ENCODE measurements at regions not wholly inside any gene's neighbourhood (a gene's known extent, or its start where the extent isn't known, plus 50 kb on each side); places are given as distances from the start of the nearest gene placed in this dataset.
A peak's percentile ranks its signal among the peaks of the same experiment; 100 is the strongest.

- no peak overlapping the region for H3K9ac ChIP-seq
- TF ChIP-seq Cebpa-rat (IDR thresholded peaks at IDR 0.05) = no peak
- H3K36me3 ChIP-seq = no peaks in the 10 kb centered on the region
- no peak overlapping the region for H3K4me3 ChIP-seq
- H3K4me1 ChIP-seq = no peaks in the 10 kb centered on the region
- no peaks in the 10 kb centered on the region for H3K27me3 ChIP-seq
- H3K9me3 ChIP-seq = no peaks in the 10 kb centered on the region
- H4K20me1 ChIP-seq = no peaks in the 10 kb centered on the region
- H3K4me2 ChIP-seq = no peak overlapping the region
- no peak overlapping the region for H3K27ac ChIP-seq
These were observed 270.0 kb upstream of the JAG1 start for GRCh38 chr20:10943686-10944265.

- TF ChIP-seq Cebpa-rat (IDR thresholded peaks at IDR 0.05) = no peak
- Histone ChIP-seq H3K4me1 (no peaks in the 10 kb centered on the region), H3K4me2 (no peak overlapping the region), H3K27me3 (no peaks in the 10 kb centered on the region), H3K27ac (no peak overlapping the region), H3K9me3 (no peaks in the 10 kb centered on the region), H3K9ac (no peak overlapping the region), H3K4me3 (no peak overlapping the region), H3K36me3 (no peaks in the 10 kb centered on the region), H4K20me1 (no peaks in the 10 kb centered on the region)
These were observed 272.5 kb upstream of the JAG1 start for GRCh38 chr20:10946124-10946880.

- H3K27ac ChIP-seq = no peak overlapping the region
- H4K20me1 ChIP-seq = no peaks in the 10 kb centered on the region
- H3K9me3 ChIP-seq = no peaks in the 10 kb centered on the region
- H3K4me2 ChIP-seq = no peak overlapping the region
- H3K27me3 ChIP-seq = no peaks in the 10 kb centered on the region
- H3K36me3 ChIP-seq = no peaks in the 10 kb centered on the region
- no peak overlapping the region for H3K9ac ChIP-seq
- no peak overlapping the region for H3K4me3 ChIP-seq
- TF ChIP-seq Cebpa-rat (IDR thresholded peaks at IDR 0.05) = no peak
- H3K4me1 ChIP-seq = no peaks in the 10 kb centered on the region
These were observed 273.9 kb upstream of the JAG1 start for GRCh38 chr20:10947726-10948125.

- no peak for TF ChIP-seq Cebpa-rat (IDR thresholded peaks at IDR 0.05)
- peaks cover 10% of the 10 kb centered on the region for H3K4me1 ChIP-seq
- no peak overlapping the region for H3K9ac ChIP-seq
- H3K9me3 ChIP-seq = no peaks in the 10 kb centered on the region
- no peak overlapping the region for H3K4me3 ChIP-seq
- no peaks in the 10 kb centered on the region for H3K36me3 ChIP-seq
- no peak overlapping the region for H3K27ac ChIP-seq
- no peak overlapping the region for H3K4me2 ChIP-seq
- no peaks in the 10 kb centered on the region for H3K27me3 ChIP-seq
- H4K20me1 ChIP-seq = no peaks in the 10 kb centered on the region
These were observed 276.4 kb upstream of the JAG1 start for GRCh38 chr20:10949930-10950783.

DNA sequence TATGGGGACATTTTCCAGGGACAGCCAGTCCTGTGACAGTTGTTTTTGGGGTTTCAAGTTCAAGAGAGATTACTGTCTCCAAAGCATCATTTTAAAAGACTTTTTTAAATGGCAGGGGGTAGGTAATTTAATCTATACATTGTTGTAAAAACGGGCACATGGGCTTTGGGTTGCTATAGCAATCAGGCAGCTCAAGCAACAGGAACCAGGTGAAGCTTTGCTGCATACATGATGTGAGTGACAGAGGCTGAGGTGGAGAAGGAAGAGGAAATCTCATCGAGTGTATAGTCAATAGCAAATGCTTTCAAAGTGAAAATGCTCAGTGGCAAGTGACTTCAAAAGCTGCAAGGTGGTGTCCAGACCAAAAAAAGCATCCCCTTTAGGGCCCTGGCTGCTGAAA, 277.4 kb upstream of the JAG1 start:
- H3K9ac ChIP-seq = no peak overlapping the region
- no peak overlapping the region for H3K27ac ChIP-seq

GRCh38 chr20:10951904-10952303, 278.1 kb upstream of the JAG1 start:
- no peak for TF ChIP-seq Cebpa-rat (IDR thresholded peaks at IDR 0.05)

More for the DNA sequence above, 277.4 kb upstream of the JAG1 start:
- Histone ChIP-seq H3K27me3 (no peaks in the 10 kb centered on the region), H4K20me1 (no peaks in the 10 kb centered on the region), H3K4me2 (no peak overlapping the region), H3K4me3 (no peak overlapping the region), H3K4me1 (peaks cover 20% of the 10 kb centered on the region), H3K36me3 (no peaks in the 10 kb centered on the region), H3K9me3 (no peaks in the 10 kb centered on the region)
- TF ChIP-seq Cebpa-rat (IDR thresholded peaks at IDR 0.05) = no peak

GRCh38 chr20:10953437-10953836, 279.6 kb upstream of the JAG1 start:
- Histone ChIP-seq H3K27ac (no peak overlapping the region), H3K9me3 (no peaks in the 10 kb centered on the region), H4K20me1 (no peaks in the 10 kb centered on the region), H3K4me1 (peaks cover 20% of the 10 kb centered on the region), H3K36me3 (no peaks in the 10 kb centered on the region), H3K27me3 (no peaks in the 10 kb centered on the region), H3K9ac (no peak overlapping the region), H3K4me2 (no peak overlapping the region), H3K4me3 (no peak overlapping the region)
- TF ChIP-seq Cebpa-rat (IDR thresholded peaks at IDR 0.05) = no peak

More at GRCh38 chr20:10951904-10952303, 278.1 kb upstream of the JAG1 start:
- Histone ChIP-seq H4K20me1 (no peaks in the 10 kb centered on the region), H3K4me3 (no peak overlapping the region), H3K36me3 (no peaks in the 10 kb centered on the region), H3K27me3 (no peaks in the 10 kb centered on the region), H3K27ac (no peak overlapping the region), H3K9me3 (no peaks in the 10 kb centered on the region), H3K9ac (no peak overlapping the region), H3K4me1 (peaks cover 20% of the 10 kb centered on the region), H3K4me2 (no peak overlapping the region)

GRCh38 chr20:10954137-10954840, 280.5 kb upstream of the JAG1 start:
- Histone ChIP-seq H4K20me1 (no peaks in the 10 kb centered on the region), H3K27ac (no peak overlapping the region), H3K9ac (no peak overlapping the region), H3K27me3 (no peaks in the 10 kb centered on the region), H3K4me2 (peak overlapping the region; percentile 55), H3K9me3 (no peaks in the 10 kb centered on the region), H3K4me3 (no peak overlapping the region), H3K4me1 (peaks cover 20% of the 10 kb centered on the region), H3K36me3 (no peaks in the 10 kb centered on the region)
- TF ChIP-seq Cebpa-rat (IDR thresholded peaks at IDR 0.05) = no peak

DNA sequence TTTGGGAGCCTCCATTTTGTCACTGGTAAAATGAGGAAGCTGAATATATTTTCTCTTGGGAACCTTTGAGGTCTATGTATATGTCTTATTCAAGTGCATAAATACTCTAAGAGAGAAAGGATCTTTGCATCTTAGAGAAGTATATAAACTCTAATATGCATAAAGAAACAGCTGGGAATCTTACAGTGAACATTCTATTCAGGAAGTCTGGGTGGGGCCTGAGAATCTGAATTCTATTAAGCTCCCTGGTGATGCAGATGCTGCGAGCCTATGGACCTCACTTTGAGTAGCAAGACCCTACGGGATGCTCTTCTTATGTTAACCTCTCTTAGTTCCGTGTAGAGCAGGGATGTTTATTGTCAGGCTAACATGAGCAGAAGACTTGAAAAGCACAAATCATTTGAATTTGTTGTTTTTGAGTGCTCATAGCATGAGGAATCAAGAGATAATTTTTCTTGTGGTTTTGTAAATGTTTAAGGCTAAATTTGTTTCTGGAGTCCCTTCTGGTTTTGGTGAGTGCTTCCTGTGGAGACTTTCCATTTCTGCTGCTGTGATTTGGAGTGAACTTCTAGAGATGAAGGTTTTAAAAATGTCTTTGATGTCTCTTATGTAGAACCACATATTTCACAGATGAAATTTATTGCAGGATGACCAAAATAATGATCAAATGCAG, 281.2 kb upstream of the JAG1 start:
- no peak overlapping the region for H3K4me3 ChIP-seq
- H3K4me2 ChIP-seq = peak overlapping the region; percentile 55
- no peak overlapping the region for H3K27ac ChIP-seq
- TF ChIP-seq Cebpa-rat (IDR thresholded peaks at IDR 0.05) = no peak
- no peaks in the 10 kb centered on the region for H3K36me3 ChIP-seq
- no peaks in the 10 kb centered on the region for H3K9me3 ChIP-seq
- H3K9ac ChIP-seq = no peak overlapping the region
- H4K20me1 ChIP-seq = no peaks in the 10 kb centered on the region
- no peaks in the 10 kb centered on the region for H3K27me3 ChIP-seq
- peaks cover 20% of the 10 kb centered on the region for H3K4me1 ChIP-seq
